Erythroblast (primary cell): ENCODE measurements at regions not wholly inside any gene's neighbourhood (a gene's known extent, or its start where the extent isn't known, plus 50 kb on each side); places are given as distances from the start of the nearest gene placed in this dataset.

Experiments used
- GATA1 ChIP-seq: IDR thresholded peaks from 2 replicates; pipeline ENCODE4 v1.6.1; 2011; ENCODE audit warnings: low read depth, mild to moderate bottlenecking, control low read depth, low read length, moderate library complexity
- POLR2A ChIP-seq: IDR thresholded peaks from 2 replicates; pipeline ENCODE4 v1.6.1; 2011; ENCODE audit warnings: mild to moderate bottlenecking, low read length

GRCh38 chr15:45993508-45993907 is 358.7 kb downstream of the SQOR start:
- TF ChIP-seq POLR2A (no peak), GATA1 (no peak)
